HUES48 (cell line): ENCODE measurements at regions not wholly inside any gene's neighbourhood (a gene's known extent, or its start where the extent isn't known, plus 50 kb on each side); places are given as distances from the start of the nearest gene placed in this dataset.

ENCODE experiments used
- H3K27ac ChIP-seq: one replicate; pipeline ENCODE4 v1.7.0; 2013; ENCODE audit warnings: low read depth, low read length, inconsistent platforms
- H3K27me3 ChIP-seq: 2 replicates; pipeline ENCODE4 v1.6.1; 2013; ENCODE audit warnings: mild to moderate bottlenecking, low read length; ENCODE audit not compliant: control insufficient read depth, insufficient read depth
- H3K36me3 ChIP-seq: 2 replicates; pipeline ENCODE4 v1.6.1; 2013; ENCODE audit warnings: low read length; ENCODE audit not compliant: control insufficient read depth, insufficient read depth
- H3K4me1 ChIP-seq: 2 replicates; pipeline ENCODE4 v1.6.1; 2013; ENCODE audit warnings: mild to moderate bottlenecking, low read length; ENCODE audit not compliant: control insufficient read depth, insufficient read depth
- H3K4me3 ChIP-seq: 2 replicates; pipeline ENCODE4 v1.5.1; 2013; ENCODE audit warnings: mild to moderate bottlenecking, low read depth, low read length
- H3K9ac ChIP-seq: 2 replicates; pipeline ENCODE4 v1.6.1; 2013; ENCODE audit warnings: mild to moderate bottlenecking, low read depth, low read length, moderate library complexity
- H3K9me3 ChIP-seq: 2 replicates; pipeline ENCODE4 v1.6.1; 2013; ENCODE audit warnings: low read length; ENCODE audit not compliant: control insufficient read depth, insufficient read depth

DNA sequence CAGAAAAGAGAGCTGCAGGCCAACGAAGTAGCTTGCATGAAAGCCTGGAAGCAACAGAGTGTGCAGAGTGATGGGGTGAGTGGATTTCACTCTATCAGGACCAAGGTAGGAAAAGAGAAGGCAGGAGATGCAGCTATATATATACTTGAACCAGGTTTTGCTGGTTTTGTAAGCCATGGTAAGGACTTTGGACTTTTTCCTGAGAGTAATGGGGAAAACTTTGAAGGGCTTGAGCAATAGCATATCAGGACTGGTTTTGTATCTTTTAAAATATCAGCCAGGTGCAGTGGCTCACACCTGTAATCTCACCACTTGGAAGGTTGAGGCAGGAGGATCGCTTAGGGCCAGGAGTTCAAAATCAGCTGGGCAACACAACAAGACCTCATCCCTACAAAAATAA is 120.6 kb upstream of the NRP1 start:
- no peak overlapping the region for H3K4me3 ChIP-seq
- H3K27me3 ChIP-seq = no peaks in the 10 kb centered on the region
- no peak overlapping the region for H3K9ac ChIP-seq
- no peaks in the 10 kb centered on the region for H3K36me3 ChIP-seq
- no peak overlapping the region for H3K27ac ChIP-seq
- no peaks in the 10 kb centered on the region for H3K4me1 ChIP-seq
- H3K9me3 ChIP-seq = no peaks in the 10 kb centered on the region

DNA sequence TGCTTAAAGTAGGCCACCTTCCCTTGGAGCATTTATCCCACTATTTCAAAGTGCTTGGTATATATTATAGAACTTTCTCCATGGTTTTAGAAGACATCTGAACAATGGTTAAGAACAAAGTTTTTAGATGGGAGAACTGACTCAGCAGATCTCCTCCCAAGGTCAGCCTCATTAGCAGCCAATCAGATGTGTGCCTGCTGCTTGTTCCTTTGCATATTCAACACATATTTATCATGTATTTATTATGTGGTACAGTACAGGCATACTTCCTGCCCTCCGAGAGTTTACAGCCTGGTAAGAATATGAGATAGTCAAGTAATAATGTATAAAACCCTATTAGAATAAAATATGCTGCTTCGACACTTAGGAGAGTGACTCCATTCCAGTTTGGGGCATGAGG is 120.1 kb upstream of the NRP1 start:
- no peaks in the 10 kb centered on the region for H3K4me1 ChIP-seq
- no peaks in the 10 kb centered on the region for H3K9me3 ChIP-seq
- H3K36me3 ChIP-seq = no peaks in the 10 kb centered on the region
- H3K27me3 ChIP-seq = no peaks in the 10 kb centered on the region
- H3K27ac ChIP-seq = no peak overlapping the region
- no peak overlapping the region for H3K9ac ChIP-seq
- H3K4me3 ChIP-seq = no peak overlapping the region

DNA sequence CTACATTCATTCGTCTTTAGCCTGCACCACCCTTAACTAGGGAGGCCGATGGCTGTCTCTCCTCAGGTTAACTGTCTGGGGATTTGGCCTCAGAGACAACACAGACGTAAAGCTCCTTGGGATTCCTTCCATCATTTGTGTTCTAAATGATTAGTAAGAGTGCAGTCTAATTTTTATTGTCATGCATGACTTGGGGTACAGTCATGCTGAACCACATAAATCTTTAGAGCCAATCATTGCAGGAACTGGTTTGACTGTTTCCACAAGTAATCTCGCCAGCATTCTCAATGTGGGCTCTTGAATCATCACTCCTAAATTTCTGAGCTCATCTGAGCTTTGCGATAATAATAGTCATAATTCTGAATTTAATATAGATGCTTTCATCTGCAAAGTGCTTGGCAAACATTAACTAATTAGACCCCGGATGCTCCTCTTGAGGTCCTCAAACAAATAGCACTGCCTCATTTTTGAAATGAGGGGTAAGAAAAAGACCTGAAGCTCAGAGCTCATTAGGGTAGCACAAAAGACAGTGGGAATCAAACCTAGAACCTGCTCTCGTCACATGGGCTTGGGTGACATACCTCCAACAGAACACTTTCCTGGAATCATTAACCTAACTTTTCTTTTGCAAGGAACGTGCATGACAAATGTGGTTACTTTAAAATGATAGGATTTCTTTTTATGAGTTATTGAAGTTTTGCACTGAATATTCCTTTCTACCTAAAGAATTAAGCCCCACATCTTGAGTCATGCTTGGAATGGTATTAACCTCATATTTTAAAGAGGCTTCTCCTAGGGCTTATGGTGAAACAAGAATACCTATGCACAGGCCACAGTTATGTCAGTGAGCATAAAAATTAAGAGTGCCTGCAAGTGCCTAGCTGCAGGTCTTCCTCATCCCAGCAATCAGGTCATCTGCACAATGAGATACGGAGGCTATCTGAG is 118.9 kb upstream of the NRP1 start:
- Histone ChIP-seq H3K36me3 (no peaks in the 10 kb centered on the region), H3K9ac (no peak overlapping the region), H3K27ac (no peak overlapping the region), H3K27me3 (no peaks in the 10 kb centered on the region), H3K9me3 (no peaks in the 10 kb centered on the region), H3K4me3 (no peak overlapping the region), H3K4me1 (no peaks in the 10 kb centered on the region)

DNA sequence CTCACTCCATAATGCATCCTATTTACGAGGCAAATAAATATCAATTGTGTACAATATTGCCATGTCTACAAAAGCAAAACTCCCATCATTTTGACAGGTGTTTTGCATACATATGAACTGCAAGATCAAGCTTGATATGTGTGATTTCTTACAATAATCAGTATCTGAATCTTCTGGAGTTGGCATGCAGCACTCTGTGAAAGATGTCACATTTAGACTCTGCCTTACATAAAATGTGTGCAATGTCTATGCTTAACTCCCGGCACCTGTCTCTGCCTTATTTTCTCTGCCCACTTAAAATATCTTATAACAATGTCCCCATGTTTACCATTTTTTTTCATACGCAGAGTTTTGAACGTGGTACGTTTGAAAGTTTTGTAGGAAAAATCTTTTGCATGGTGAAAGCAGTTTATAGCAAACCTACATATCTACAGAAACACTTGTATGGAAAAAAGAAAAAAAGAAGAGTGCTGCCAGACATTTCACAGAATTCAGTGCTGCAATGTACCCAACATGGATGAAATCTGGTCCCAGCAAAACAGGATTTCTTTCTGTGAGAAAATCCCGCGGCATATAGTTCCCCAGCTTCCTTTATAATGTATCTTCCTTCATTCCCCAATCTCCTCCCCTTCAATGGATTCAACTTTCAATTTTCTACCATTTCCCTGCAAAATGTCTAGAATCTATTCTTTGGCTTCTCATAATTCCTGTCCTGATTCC is 114.1 kb upstream of the NRP1 start:
- Histone ChIP-seq H3K27ac (no peak overlapping the region), H3K27me3 (no peaks in the 10 kb centered on the region), H3K36me3 (no peaks in the 10 kb centered on the region), H3K9ac (no peak overlapping the region), H3K4me3 (no peak overlapping the region), H3K4me1 (0 out of 2 replicates have a peak, but pooled peaks cover 2% of the 10 kb centered on the region), H3K9me3 (no peaks in the 10 kb centered on the region)

DNA sequence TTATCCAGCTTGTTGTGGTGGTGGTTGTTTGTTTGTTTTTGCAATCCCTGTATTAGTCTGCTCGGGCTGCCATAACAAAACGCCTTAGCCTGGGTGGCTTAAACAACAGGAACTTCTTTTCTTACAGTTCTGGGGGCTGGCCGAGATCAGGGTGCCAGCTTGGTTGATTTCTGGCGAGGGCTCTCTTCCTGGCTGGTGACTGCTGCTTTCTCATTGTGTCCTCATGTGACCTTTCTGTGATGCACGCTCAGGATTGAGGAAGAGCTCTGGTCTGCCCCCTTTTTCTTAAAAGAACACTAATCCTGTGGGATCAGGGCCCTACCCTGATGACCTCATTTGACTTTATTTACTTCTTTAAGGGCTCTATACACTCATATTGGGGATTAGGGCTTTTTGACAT is 107.1 kb upstream of the NRP1 start:
- no peaks in the 10 kb centered on the region for H3K27me3 ChIP-seq
- H3K9ac ChIP-seq = no peak overlapping the region
- no peaks in the 10 kb centered on the region for H3K36me3 ChIP-seq
- H3K27ac ChIP-seq = no peak overlapping the region
- H3K9me3 ChIP-seq = no peaks in the 10 kb centered on the region
- peaks cover 2% of the 10 kb centered on the region; the same call in 1 of the 2 replicates for H3K4me1 ChIP-seq
- no peak overlapping the region for H3K4me3 ChIP-seq

DNA sequence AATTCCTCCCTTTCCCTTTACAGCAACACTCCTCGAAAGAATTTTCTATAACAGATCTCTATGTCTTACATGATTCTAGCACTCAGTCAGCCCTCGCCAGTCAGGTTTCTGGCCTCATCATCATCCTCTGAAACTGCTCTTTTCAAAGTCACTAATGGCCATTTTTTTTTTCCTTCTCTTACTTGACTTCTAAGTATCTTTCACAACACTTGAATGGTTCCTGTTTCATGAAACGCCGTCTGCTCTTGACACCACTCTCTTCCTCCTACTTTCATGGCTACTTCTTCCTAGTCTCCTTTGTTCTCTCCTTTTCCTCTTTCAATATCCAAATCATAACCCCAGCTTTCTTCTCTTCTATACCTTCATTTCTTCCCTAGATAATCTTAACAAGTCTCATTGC is 100.5 kb upstream of the NRP1 start:
- Histone ChIP-seq H3K4me1 (no peaks in the 10 kb centered on the region), H3K27me3 (no peaks in the 10 kb centered on the region), H3K27ac (no peak overlapping the region), H3K4me3 (no peak overlapping the region), H3K9me3 (no peaks in the 10 kb centered on the region), H3K9ac (no peak overlapping the region), H3K36me3 (no peaks in the 10 kb centered on the region)

DNA sequence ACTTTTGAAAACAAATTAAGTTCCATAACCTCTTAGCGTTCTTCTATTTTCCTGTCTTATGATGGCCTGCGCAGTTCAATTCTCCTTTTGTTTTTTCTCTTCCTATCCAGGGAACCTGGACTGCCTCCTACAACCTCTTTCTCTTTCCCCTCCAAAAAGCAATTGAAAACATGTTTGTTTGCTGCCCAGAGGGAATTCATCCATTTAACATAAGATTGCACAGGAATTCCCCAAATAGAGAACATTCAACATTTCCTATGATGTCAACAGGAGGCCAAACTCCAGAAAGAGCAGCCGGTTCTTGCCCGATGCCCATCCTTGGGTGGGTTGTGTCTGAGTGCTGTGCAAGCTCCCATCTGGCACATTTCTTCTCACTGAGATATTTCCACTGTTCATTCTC is 94.2 kb upstream of the NRP1 start:
- Histone ChIP-seq H3K27ac (no peak overlapping the region), H3K9me3 (no peaks in the 10 kb centered on the region), H3K4me1 (peaks cover 14% of the 10 kb centered on the region), H3K9ac (no peak overlapping the region), H3K36me3 (no peaks in the 10 kb centered on the region), H3K4me3 (no peak overlapping the region), H3K27me3 (no peaks in the 10 kb centered on the region)

DNA sequence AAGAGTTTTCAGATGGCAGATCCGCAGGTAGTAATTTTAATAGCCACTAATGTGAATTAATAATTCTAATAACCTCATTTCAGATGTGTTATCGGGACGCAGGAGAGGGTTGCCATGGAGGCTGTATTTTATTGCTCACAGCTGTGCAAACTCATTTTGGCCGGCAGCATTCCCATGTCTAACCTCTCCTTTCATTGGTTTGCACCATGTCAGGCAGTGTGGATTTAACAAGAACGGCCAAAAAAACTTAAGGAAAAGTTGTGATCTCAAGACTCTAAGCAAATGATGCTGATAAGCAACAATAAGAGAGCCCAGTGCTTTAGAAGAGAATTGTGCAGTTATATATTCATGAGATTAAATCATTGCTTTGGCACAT is 88.7 kb upstream of the NRP1 start:
- Histone ChIP-seq H3K36me3 (no peaks in the 10 kb centered on the region), H3K27ac (no peak overlapping the region), H3K4me3 (no peak overlapping the region), H3K4me1 (peaks cover 17% of the 10 kb centered on the region; the same call in 1 of the 2 replicates), H3K9me3 (no peaks in the 10 kb centered on the region), H3K9ac (no peak overlapping the region), H3K27me3 (no peaks in the 10 kb centered on the region)

DNA sequence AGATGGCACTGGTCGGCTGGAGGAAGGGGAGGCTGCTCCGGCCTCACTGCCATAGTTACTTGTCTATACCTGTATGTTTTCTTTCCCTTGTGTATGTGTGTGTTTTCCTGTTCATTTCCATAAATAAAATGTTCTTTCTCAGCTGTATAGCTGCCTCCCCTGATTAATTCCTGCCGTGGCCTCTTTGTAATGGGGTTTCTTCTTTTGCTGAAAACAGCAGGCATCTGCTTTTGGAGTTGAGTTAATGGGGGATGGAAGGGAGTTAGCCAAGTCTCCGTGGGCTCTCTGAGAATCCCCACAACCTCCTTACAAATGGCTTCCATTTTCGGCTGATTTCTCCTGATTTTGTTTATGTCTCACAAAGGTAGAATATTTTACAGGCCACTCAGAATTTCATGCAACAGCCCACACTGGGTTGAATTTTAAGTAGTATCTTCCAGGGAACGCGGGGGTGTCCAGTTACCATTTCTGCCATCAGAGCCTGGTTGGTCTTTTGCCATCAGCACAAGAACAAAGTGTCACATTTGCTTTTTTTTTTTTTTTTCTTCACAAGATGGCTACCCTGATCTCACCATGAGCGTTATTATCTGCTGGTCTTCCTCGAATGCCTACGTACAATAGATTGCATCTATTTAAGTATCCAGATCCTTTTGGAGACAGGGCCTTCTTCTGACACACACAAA is 88.1 kb upstream of the NRP1 start:
- Histone ChIP-seq H3K9me3 (no peaks in the 10 kb centered on the region), H3K36me3 (no peaks in the 10 kb centered on the region), H3K4me3 (no peak overlapping the region), H3K27ac (no peak overlapping the region), H3K9ac (no peak overlapping the region), H3K27me3 (no peaks in the 10 kb centered on the region), H3K4me1 (peaks cover 12% of the 10 kb centered on the region; the same call in 1 of the 2 replicates)

DNA sequence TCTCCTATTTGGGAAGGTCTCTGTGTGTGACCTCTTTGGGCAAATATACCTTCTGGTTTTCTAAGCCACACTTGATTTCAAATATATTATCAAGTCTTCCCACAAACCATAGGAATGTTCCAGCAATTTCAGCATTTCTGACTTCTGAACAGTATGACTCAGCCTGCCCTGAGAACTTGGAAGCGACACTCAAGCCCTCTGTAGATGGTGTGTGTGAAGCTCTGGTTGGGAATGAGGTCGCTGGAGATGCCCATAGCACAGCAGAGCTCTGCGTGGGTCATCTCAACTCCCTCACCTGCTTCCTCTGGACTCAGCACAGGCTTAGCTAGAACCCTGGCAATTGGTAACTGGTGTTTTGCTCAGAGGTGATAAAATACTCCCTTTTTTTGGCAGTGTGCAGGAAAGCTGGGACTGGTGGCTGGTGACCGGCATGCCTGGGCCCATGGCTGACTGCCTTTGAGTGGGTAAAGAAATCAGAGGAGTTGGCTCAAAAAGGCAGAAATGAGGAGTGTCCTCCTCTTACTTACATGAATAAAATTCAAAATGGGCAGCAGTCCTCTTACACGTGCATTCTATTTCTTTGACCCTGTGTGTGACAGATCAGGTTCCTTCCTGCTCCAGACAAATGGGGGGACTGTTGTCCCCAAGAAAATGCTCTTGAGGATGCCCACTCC is 87.5 kb upstream of the NRP1 start:
- Histone ChIP-seq H3K27me3 (no peaks in the 10 kb centered on the region), H3K9me3 (no peaks in the 10 kb centered on the region), H3K9ac (no peak overlapping the region), H3K27ac (no peak overlapping the region), H3K4me3 (no peak overlapping the region), H3K36me3 (no peaks in the 10 kb centered on the region), H3K4me1 (peaks cover 12% of the 10 kb centered on the region; the same call in 1 of the 2 replicates)
